Mesenchymal stem cell (in vitro differentiated cells and primary cell): ENCODE measurements at regions not wholly inside any gene's neighbourhood (a gene's known extent, or its start where the extent isn't known, plus 50 kb on each side); places are given as distances from the start of the nearest gene placed in this dataset.
"Not testable (repeated sequence)": the region's sequence is repeated elsewhere in the genome, so short reads cannot be mapped to it uniquely, and the experiment has no call there.

Experiments
- DNase-seq: peaks from one replicate; pipeline ENCODE4 v3.0.0-alpha.2; 2013
- H2AFZ ChIP-seq: one replicate; pipeline ENCODE4 v1.6.1; 2013; ENCODE audit warnings: low read depth, mild to moderate bottlenecking, control low read depth, inconsistent platforms, low read length, moderate library complexity
- H2AK5ac ChIP-seq: 2 replicates; pipeline ENCODE4 v1.6.1; 2013; ENCODE audit warnings: low read length, moderate library complexity, mild to moderate bottlenecking, inconsistent platforms; ENCODE audit not compliant: severe bottlenecking
- H2BK120ac ChIP-seq: one replicate; pipeline ENCODE4 v1.6.1; 2013; ENCODE audit warnings: low read depth, mild to moderate bottlenecking, inconsistent platforms, low read length, moderate library complexity
- H2BK12ac ChIP-seq, 2 experiments: one replicate each; pipeline ENCODE4 v1.6.1; 2013; ENCODE audit warnings: inconsistent platforms in 2 of 2, low read length in 2 of 2, mild to moderate bottlenecking in 2 of 2, moderate library complexity in 2 of 2, control low read depth in 1 of 2
- H2BK15ac ChIP-seq: one replicate; pipeline ENCODE4 v1.6.1; 2013; ENCODE audit warnings: mild to moderate bottlenecking, low read depth, inconsistent platforms; ENCODE audit not compliant: poor library complexity, severe bottlenecking
- H2BK5ac ChIP-seq: 2 replicates; pipeline ENCODE4 v1.6.1; 2013; ENCODE audit warnings: low read depth, mild to moderate bottlenecking, low read length, control low read depth, inconsistent platforms; ENCODE audit not compliant: poor library complexity, severe bottlenecking
- H3K14ac ChIP-seq, 2 experiments: one replicate each; pipeline ENCODE4 v1.6.1; 2013; ENCODE audit warnings: inconsistent platforms in 2 of 2, low read length in 2 of 2, control low read depth in 1 of 2, mild to moderate bottlenecking in 1 of 2, moderate library complexity in 1 of 2
- H3K18ac ChIP-seq, 2 experiments: one replicate each; pipeline ENCODE4 v1.6.1; 2013; ENCODE audit warnings: inconsistent platforms in 2 of 2, low read length in 2 of 2, control low read depth in 1 of 2, low read depth in 1 of 2, mild to moderate bottlenecking in 1 of 2
- H3K23ac ChIP-seq, 2 experiments: one replicate each; pipeline ENCODE4 v1.6.1; 2013; ENCODE audit warnings: inconsistent platforms in 2 of 2, low read length in 2 of 2, mild to moderate bottlenecking in 2 of 2, moderate library complexity in 2 of 2, control low read depth in 1 of 2
- H3K27ac ChIP-seq: 2 replicates; pipeline ENCODE4 v1.5.1; 2013; ENCODE audit warnings: mild to moderate bottlenecking, moderate library complexity, low read length, control low read depth, inconsistent platforms; ENCODE audit not compliant: poor library complexity, severe bottlenecking
- H3K27me3 ChIP-seq, 2 experiments: 2 replicates each; pipeline versions ENCODE4 v1.6.1 to v1.7.0; 2013; ENCODE audit warnings: low read length in 2 of 2, mild to moderate bottlenecking in 2 of 2, moderate library complexity in 2 of 2, control low read depth in 1 of 2, inconsistent platforms in 1 of 2; ENCODE audit not compliant: control insufficient read depth in 1 of 2, insufficient read depth in 1 of 2
- H3K36me3 ChIP-seq, 2 experiments: 2 replicates each; pipeline versions ENCODE4 v1.6.1 to v1.7.0; 2013; ENCODE audit warnings: low read length in 2 of 2, control low read depth in 1 of 2, inconsistent platforms in 1 of 2, low read depth in 1 of 2, mild to moderate bottlenecking in 1 of 2; ENCODE audit not compliant: insufficient read depth in 2 of 2, control insufficient read depth in 1 of 2
- H3K4ac ChIP-seq, 2 experiments: one replicate each; pipeline ENCODE4 v1.6.1; 2013; ENCODE audit warnings: inconsistent platforms in 2 of 2, low read length in 2 of 2, mild to moderate bottlenecking in 2 of 2, moderate library complexity in 2 of 2, control low read depth in 1 of 2, low read depth in 1 of 2
- H3K4me1 ChIP-seq: 2 replicates; pipeline ENCODE4 v1.6.1; 2013; ENCODE audit warnings: low read depth, low read length, control low read depth; ENCODE audit not compliant: control insufficient read depth, insufficient read depth
- H3K4me2 ChIP-seq: 2 replicates; pipeline ENCODE4 v1.6.1; 2013; ENCODE audit warnings: low read length, mild to moderate bottlenecking, inconsistent platforms; ENCODE audit not compliant: poor library complexity, severe bottlenecking
- H3K4me3 ChIP-seq, 2 experiments: 2 replicates each; pipeline versions ENCODE4 v1.5.1 to v1.7.0; 2013; ENCODE audit warnings: low read length in 2 of 2, mild to moderate bottlenecking in 2 of 2, control low read depth in 1 of 2, low read depth in 1 of 2; ENCODE audit not compliant: insufficient read depth in 1 of 2
- H3K79me1 ChIP-seq: replicated peaks from 2 replicates; pipeline ENCODE4 v1.6.1; 2013; ENCODE audit warnings: mild to moderate bottlenecking, control low read depth, low read length, inconsistent platforms; ENCODE audit not compliant: poor library complexity, severe bottlenecking
- H3K9ac ChIP-seq: 2 replicates; pipeline ENCODE4 v1.7.0; 2013; ENCODE audit warnings: mild to moderate bottlenecking, low read length, moderate library complexity
- H3K9me3 ChIP-seq: 2 replicates; pipeline ENCODE4 v1.7.0; 2013; ENCODE audit warnings: mild to moderate bottlenecking, low read length; ENCODE audit not compliant: control insufficient read depth
- H4K8ac ChIP-seq: one replicate; pipeline ENCODE4 v1.6.1; 2013; ENCODE audit warnings: inconsistent platforms, mild to moderate bottlenecking, low read length, moderate library complexity
- H4K91ac ChIP-seq: one replicate; pipeline ENCODE4 v1.6.1; 2013; ENCODE audit warnings: mild to moderate bottlenecking, low read length, inconsistent platforms
- WGBS: methylation state at CpG from one replicate; pipeline ENCODE4 v1.1.7; 2013; ENCODE audit warnings: mixed read lengths; 5-methylcytosine and 5-hydroxymethylcytosine counted together

DNA sequence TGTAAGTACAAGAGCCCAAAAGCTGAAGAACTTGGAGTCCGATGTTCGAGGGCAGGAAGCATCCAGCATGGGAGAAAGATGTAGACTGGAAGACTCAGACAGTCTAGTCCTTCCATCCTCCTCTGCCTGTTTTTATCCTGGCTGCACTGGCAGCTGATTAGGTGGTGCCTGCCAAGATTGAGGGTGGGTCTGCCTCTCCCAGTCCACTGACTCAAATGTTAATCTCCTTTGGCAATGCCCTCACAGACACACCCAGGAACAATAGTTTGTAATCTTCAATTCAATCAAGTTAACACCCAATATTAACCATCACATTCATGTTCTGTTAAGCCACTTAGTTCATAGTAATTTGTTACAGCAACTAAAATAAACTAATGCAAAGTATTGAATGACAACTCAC is 904.4 kb upstream of the HS3ST1 start:
- not testable (repeated sequence) for H3K4ac ChIP-seq, H3K18ac ChIP-seq, H3K4me1 ChIP-seq, DNase-seq, H3K4me3 ChIP-seq, H3K27me3 ChIP-seq, H2BK15ac ChIP-seq, H4K91ac ChIP-seq, H2BK120ac ChIP-seq, H2AK5ac ChIP-seq, H3K27ac ChIP-seq, H3K14ac ChIP-seq, H2BK12ac ChIP-seq, H3K9ac ChIP-seq, H4K8ac ChIP-seq, H3K36me3 ChIP-seq, H3K79me1 ChIP-seq, H3K23ac ChIP-seq, H2AFZ ChIP-seq, H3K4me2 ChIP-seq, H2BK5ac ChIP-seq
- WGBS = 83% methylated on average over 2 of the region's 2 CpGs
- H3K9me3 ChIP-seq = peaks cover 19% of the 10 kb centered on the region

DNA sequence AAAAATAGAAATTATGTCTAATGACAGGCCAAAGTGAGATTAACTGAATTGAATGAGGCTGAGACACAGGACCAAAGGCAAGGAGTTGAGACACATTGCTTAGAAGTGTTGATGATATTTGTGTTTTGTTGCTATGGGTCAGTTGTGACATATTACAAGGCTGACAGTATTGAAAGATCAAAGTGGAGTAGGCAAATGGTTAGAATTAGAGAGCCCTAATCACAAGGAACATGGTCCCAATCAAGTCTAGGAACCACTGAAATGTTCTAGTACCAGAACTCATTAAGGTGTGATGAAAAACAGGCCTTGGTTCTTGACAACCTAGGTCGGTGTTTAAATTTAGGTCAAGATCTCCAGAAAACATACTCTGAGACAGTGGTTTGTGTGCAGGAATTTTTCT is 896.3 kb upstream of the HS3ST1 start:
- Histone ChIP-seq H3K9ac (no peak overlapping the region), H3K18ac (no peak overlapping the region), H3K14ac (no peak overlapping the region), H3K36me3 (no peaks in the 10 kb centered on the region), H2BK15ac (no peak overlapping the region), H2AFZ (no peak overlapping the region), H2AK5ac (no peak overlapping the region), H3K27me3 (no peaks in the 10 kb centered on the region), H3K27ac (no peak overlapping the region), H3K4ac (no peak overlapping the region), H3K79me1 (no peaks in the 10 kb centered on the region), H3K4me1 (no peaks in the 10 kb centered on the region), H2BK5ac (no peak overlapping the region), H3K4me3 (no peak overlapping the region), H2BK12ac (no peak overlapping the region), H2BK120ac (no peak overlapping the region), H4K8ac (no peak overlapping the region), H3K4me2 (no peak overlapping the region), H3K23ac (no peak overlapping the region), H4K91ac (no peak overlapping the region), H3K9me3 (peaks cover 8% of the 10 kb centered on the region)
- 0% methylated on average over 1 of the region's 1 CpG for WGBS
- no peak for DNase-seq

DNA sequence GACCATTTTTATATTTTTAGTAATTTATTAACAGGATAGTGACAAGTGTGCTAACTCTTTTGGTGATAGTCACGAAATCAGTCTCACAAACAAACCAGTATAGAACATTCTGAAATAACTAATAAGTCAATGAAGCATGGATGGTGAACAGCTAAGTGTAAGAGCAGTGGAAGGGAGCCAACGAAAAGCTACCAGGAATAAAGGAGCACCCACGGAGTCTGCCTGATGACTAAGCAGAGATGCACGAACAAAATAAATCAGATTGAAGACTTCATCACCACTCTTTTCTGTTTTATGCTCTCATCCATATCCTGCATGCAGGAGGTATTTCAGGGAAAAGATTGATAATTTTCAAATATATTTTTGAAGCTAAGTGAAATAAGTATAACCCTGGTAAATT is 891.1 kb upstream of the HS3ST1 start:
- Histone ChIP-seq H3K79me1 (no peaks in the 10 kb centered on the region), H2AFZ (no peak overlapping the region), H3K14ac (no peak overlapping the region), H3K4ac (no peak overlapping the region), H3K36me3 (no peaks in the 10 kb centered on the region), H3K23ac (no peak overlapping the region), H3K27me3 (no peaks in the 10 kb centered on the region), H2BK5ac (no peak overlapping the region), H3K9ac (no peak overlapping the region), H3K27ac (no peak overlapping the region), H3K18ac (no peak overlapping the region), H3K4me3 (no peak overlapping the region), H3K4me2 (no peak overlapping the region), H2BK15ac (no peak overlapping the region), H2AK5ac (no peak overlapping the region), H3K4me1 (no peaks in the 10 kb centered on the region), H2BK12ac (no peak overlapping the region), H4K91ac (no peak overlapping the region), H4K8ac (no peak overlapping the region), H3K9me3 (no peaks in the 10 kb centered on the region), H2BK120ac (no peak overlapping the region)
- no peak for DNase-seq
- 93% methylated on average over 2 of the region's 4 CpGs for whole genome bisulfite sequencing

DNA sequence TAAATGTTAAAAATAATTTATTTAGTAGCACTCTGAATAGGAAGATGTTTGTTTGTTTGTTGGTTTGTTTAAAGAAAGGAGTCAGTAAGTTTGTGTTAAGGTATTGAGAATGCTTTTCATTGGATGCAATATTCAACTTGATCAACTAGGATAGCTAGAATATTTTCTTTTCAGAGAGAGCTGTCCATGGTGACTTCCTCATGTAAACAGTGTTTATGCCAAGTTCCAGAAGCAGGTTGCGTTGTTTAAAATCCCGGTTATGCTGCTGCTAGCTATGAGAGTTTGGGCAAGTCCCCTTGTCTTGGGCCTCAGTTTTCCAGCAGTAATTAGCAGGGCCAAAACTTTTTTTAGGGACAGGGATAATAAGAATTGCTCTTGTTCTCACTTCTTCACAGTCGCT is 876.2 kb upstream of the HS3ST1 start:
- Histone ChIP-seq H3K9me3 (peaks cover 13% of the 10 kb centered on the region), H3K36me3 (no peaks in the 10 kb centered on the region), H2BK5ac (no peak overlapping the region), H4K8ac (no peak overlapping the region), H3K4me2 (no peak overlapping the region), H3K9ac (no peak overlapping the region), H3K4me1 (no peaks in the 10 kb centered on the region), H2BK15ac (no peak overlapping the region), H3K23ac (no peak overlapping the region), H4K91ac (no peak overlapping the region), H3K4ac (no peak overlapping the region), H3K27me3 (no peaks in the 10 kb centered on the region), H2BK12ac (no peak overlapping the region), H3K14ac (no peak overlapping the region), H2AK5ac (no peak overlapping the region), H2AFZ (no peak overlapping the region), H3K27ac (no peak overlapping the region), H3K79me1 (no peaks in the 10 kb centered on the region), H3K18ac (no peak overlapping the region), H3K4me3 (no peak overlapping the region), H2BK120ac (no peak overlapping the region)
- 97% methylated on average over 3 of the region's 3 CpGs for WGBS
- DNase-seq = no peak
